RPMI8226 (cell line): ENCODE measurements at regions not wholly inside any gene's neighbourhood (a gene's known extent, or its start where the extent isn't known, plus 50 kb on each side); places are given as distances from the start of the nearest gene placed in this dataset.
A peak's percentile ranks its signal among the peaks of the same experiment; 100 is the strongest.

Source experiments
- DNase-seq: peaks from one replicate; pipeline ENCODE4 v3.0.0-alpha.2; 2015

- DNase-seq: no peak
These were observed 110.3 kb downstream of the LSM3 start for GRCh38 chr3:14288833-14289451.

GRCh38 chr3:14289590-14290461, 111.2 kb downstream of the LSM3 start:
- DNase-seq: peak; percentile 61

GRCh38 chr3:14290631-14291385, 111.6 kb upstream of the SLC6A6 start:
- no peak for DNase-seq

GRCh38 chr3:14295037-14295436, 107.4 kb upstream of the SLC6A6 start:
- DNase-seq: no peak

GRCh38 chr3:14295801-14296200, 106.6 kb upstream of the SLC6A6 start:
- no peak for DNase-seq

GRCh38 chr3:14297305-14297704, 105.1 kb upstream of the SLC6A6 start:
- no peak for DNase-seq

GRCh38 chr3:14297784-14298236, 104.6 kb upstream of the SLC6A6 start:
- no peak for DNase-seq

- peak; percentile 33 for DNase-seq
These were observed 104.0 kb upstream of the SLC6A6 start for GRCh38 chr3:14298442-14298841.

- DNase-seq: no peak
These were observed 103.3 kb upstream of the SLC6A6 start for GRCh38 chr3:14298991-14299555.

- DNase-seq: peak; percentile 33
These were observed 102.6 kb upstream of the SLC6A6 start for GRCh38 chr3:14299767-14300166.

- DNase-seq: no peak
These were observed 101.5 kb upstream of the SLC6A6 start for GRCh38 chr3:14300721-14301399.

- no peak for DNase-seq
These were observed 100.8 kb upstream of the SLC6A6 start for GRCh38 chr3:14301558-14301957.

GRCh38 chr3:14303336-14304100, 98.9 kb upstream of the SLC6A6 start:
- peak; percentile 49 for DNase-seq

- DNase-seq: no peak
These were observed 98.0 kb upstream of the SLC6A6 start for GRCh38 chr3:14304101-14305045.

- DNase-seq: no peak
These were observed 97.1 kb upstream of the SLC6A6 start for GRCh38 chr3:14305324-14305723.

- DNase-seq: peak; percentile 51
These were observed 96.3 kb upstream of the SLC6A6 start for GRCh38 chr3:14306142-14306541.

GRCh38 chr3:14307656-14308302, 94.6 kb upstream of the SLC6A6 start:
- no peak for DNase-seq

GRCh38 chr3:14311729-14312128, 90.7 kb upstream of the SLC6A6 start:
- no peak for DNase-seq

GRCh38 chr3:14312375-14312774, 90.0 kb upstream of the SLC6A6 start:
- peak; percentile 41 for DNase-seq

GRCh38 chr3:14317057-14317553, 85.3 kb upstream of the SLC6A6 start:
- DNase-seq: no peak
